ENCODE measurements at regions not wholly inside any gene's neighbourhood (a gene's known extent, or its start where the extent isn't known, plus 50 kb on each side); places are given as distances from the start of the nearest gene placed in this dataset.

DNA sequence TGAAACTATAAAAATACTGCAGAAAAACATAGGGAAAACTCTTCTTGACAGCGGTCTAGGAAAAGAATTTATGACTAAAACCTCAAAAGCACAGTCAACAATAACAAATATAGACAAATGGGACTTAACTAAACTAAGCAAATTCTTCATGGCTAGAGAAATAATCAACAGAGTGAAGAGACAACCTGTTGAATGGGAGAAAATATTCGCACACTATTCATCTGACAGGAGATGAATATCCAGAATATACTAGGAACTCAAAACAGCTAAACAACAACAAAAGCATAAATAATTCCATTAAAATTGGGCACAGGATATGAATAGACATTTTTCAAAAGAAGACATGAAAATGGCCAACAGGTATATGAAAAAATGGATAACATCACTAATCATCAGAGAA, 303.6 kb upstream of the PRR20A start:
- no peak for DNase-seq

GRCh38 chr13:56850852-56851251, 289.9 kb upstream of the PRR20A start:
- no peak for DNase-seq

DNA sequence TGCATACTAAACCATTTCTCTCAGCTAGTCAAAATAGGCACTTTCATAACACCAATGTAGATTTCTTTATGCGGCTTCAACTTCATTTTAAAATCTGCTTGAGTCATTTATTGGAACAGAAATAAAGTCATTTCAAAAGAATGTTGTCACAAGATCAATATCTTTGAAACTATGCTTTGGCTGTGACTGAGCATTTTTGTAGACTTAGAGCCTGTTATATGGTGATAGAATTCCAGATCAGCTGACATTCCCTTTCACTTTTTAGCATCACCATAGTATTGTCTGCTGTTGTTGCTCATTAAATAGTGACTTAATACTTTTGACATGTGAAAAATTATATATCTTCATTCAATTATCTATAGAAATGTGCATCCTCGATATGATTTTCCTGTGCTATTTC, 279.2 kb upstream of the PRR20A start:
- no peak for DNase-seq

DNA sequence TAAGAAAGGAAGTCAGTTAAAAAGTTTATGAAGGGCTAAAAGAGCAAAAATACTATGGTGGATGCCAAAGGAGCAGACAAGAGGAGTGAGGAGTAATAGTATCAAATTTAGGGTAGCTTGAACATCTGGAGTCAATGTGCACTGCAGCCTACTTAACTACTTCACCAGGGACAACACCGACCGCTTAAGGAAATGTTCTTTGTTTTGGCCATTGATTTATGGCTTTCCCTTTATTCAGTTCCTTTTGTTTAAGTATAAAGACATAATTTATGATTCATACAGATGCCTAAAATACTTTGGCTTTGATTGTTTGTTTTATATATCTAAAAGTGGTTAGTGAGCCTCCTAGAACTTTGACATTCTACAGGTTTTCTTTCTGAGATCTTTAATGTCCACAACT, 276.3 kb upstream of the PRR20A start:
- DNase-seq = no peak

- DNase-seq = no peak
Observed at GRCh38 chr13:56865416-56865815, 275.3 kb upstream of the PRR20A start.

DNA sequence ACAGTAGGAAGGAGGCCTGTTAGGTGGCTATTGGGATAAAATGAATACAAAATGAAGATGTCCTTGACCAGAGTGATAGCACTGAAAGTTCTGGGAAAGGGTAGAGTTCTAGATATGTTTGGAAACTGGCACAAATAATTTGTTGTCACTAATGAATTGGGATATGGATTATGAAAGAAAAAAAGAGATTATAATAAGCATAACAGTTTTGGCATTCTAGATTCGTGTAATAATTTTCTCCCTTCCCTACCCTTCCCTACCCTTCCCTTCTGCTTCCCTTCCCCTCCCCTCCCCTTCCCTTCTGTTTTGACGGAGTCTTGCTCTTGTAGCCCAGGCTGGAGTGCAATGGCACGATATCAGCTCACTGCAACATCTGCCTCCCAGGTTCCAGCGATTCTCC, 271.0 kb upstream of the PRR20A start:
- no peak for DNase-seq

DNA sequence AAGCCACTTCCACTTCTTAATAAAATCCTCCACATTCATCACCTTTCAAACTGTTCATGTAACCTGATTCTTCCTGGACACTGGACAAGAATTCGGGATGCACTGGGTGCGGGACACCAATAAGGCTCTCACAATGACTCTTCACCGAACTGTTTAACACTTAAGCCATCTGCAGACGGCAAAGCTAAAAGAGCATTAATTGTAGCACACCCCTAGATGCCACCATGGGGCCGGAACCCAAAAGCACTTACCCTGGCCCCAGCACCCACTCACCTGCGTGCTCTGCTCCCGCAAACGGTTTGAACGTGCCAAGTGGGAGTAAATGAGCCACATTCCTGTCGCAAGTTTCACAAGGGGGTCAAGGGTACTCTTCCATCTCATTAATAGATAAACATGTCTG, 254.3 kb upstream of the PRR20A start:
- DNase-seq = no peak

DNA sequence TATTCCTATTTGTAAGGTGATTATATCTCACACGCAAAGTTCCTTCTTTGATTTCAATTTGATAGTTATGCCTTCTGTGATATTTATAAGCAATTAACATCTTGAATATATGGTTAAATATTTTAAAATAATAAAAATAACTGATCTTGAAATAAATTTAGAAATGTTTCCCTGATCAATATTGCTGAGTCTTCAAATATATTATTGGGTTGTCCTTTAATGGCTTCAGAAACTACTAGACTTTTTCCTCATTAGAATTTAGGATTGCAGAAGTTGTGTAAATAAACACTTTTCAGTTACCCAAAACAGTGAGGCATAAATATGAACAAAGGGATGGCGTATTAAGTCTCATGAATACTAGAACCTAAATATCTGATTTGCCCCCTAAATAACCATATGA, 252.3 kb upstream of the PRR20A start:
- no peak for DNase-seq

DNA sequence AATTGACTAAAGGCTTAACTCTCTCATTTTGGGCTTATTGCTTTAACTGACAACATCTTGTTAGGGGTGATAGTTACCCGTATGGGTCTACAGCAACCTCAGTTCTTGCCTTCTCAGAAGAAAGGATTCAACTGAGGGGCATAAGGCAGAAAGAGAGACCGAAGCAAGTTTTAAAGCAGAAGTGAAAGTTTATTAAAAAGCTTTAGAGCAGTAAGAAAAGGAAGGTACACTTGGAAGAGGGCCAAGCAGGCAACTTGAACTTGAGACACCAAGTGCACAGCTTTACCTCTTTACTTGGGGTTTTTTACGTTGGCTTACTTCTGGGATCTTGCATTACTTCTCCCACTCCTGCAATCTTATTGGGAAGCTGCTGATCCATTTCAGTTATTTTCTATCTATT, 246.9 kb upstream of the PRR20A start:
- DNase-seq = no peak

GRCh38 chr13:56900549-56901279, 240.0 kb upstream of the PRR20A start:
- no peak for DNase-seq

- DNase-seq = no peak
Observed at GRCh38 chr13:56902276-56902675, 238.4 kb upstream of the PRR20A start.

DNA sequence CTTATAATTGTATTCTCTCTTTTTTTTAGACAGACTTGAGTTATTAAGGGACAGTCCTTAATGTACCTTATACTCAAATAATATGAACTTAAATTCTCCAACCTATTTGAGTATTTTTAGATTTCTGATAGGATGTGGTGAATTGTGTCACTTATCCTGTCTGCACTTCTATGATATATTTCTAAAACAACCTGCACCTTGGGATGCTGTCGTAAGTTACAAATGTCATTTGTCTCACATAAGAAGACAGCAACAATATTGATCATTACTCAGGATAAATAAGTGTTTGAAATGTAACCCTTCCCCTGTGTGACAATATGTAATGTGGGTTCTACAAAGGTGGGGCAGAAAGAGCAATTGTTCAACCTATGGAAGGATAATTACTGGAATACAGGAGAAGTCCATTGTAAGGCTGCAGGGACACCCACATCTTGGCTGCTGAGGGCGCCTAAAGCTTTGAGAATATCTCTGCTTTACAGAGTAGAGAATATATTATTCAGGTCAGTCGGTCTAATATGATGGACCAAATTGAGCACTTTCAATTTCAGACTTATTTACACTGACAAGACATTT, 236.9 kb upstream of the PRR20A start:
- no peak for DNase-seq

DNA sequence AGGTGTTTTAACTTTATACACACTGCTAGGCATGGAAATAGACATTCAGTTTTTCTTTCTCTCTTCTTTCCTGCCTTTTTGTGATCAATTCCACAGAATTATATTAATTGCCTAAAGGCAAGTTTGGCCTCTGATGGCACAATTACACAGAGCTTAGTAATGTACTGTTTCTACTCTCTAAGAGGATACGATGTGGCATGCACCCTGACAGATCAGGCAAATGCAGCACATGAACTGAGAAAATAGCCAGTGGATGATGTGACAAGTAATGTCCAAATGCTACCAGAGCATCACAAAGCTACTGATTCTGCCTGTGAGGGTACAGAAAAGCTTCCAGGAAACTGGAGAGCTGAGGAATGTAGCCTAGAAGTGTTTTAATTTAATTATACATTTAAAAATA, 233.8 kb upstream of the PRR20A start:
- no peak for DNase-seq

DNA sequence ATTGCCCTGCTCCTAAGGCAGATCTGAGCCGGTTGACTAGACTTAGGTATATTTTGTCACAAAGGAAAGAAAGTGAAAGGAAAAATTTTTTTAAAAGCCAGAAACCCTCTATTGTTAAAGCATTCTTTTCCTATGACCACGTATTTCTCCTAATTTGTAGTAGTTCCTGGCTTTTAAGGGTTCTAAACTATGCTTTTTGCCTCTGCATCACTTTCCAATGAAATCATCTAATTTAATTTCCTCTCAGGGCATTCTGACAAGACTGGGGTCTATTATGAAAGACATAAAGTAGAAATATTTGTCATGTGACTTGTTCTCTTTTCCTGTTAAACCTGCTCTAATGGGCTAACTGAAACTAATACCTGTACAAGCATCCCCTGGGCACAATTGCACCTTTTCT, 233.0 kb upstream of the PRR20A start:
- DNase-seq = no peak

DNA sequence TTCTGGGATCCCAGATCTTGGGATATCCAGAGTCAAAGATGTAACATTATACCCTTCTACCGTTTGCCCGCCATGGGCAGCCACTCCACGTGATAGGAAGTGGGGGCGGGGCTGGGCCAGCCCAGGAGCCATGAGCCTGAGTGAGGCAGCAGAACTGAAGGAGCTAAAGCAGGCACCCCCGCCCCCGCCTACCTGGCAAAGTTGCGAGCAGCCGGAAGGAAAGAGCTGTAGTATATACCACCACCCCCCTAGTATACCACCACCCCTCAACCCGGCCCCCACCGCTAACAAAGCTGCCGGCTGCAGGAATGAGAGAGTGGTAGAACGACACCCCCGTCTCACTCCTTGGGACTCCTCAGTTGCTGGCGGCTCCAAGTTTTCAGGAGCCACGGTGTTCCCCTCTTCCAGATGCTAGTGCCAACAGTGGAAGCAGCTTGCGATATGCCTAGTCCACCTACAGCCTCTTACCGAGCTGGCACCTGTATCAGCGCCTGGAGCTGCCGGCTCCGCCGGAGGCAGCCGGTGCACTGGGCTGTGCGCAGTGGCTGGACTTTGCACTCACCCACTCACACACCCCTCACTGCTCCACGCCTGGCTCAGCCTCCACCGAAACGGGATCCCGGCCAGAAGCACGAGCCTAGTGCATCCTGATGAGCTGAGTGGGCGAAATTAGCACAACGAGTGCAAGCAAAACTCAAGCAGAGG, 230.7 kb upstream of the PRR20A start:
- DNase-seq = no peak

DNA sequence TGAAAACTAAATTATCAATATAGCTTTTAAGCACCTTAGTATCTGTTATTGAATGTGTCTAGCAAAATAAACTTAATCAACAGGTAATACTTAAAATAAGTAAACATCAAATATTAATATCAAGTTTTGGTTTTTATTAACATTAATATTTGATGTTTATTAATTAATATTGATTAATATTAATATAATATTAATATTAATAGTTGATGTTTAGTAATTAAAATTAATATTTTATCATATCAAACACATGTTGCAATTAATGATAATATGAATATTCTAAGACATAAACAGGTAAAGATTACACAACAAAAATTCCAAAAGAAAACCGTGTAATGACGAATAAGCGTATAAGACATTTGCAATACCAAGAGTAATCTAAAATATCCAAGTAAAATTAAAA, 222.8 kb upstream of the PRR20A start:
- no peak for DNase-seq

GRCh38 chr13:56923626-56924140, 217.0 kb upstream of the PRR20A start:
- DNase-seq = peak; percentile 34

DNA sequence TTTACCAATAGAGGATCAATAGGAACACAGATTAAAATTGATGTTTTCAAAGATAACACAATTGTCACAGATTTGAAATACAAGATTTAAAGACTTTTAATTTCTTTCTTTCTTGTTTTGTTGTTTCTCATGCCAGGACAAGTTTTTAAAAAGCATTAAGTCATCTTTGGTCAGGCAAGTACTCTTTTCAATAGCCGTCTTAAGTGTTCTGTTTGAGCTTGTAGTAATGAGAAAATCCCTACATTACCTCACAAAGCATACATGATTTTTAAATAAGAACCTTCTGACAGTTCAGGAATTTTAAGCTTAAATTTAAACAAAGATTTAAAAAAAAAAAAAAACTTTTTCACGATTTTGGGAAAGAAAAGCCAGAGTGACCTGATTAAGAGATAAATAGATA, 216.3 kb upstream of the PRR20A start:
- no peak for DNase-seq

DNA sequence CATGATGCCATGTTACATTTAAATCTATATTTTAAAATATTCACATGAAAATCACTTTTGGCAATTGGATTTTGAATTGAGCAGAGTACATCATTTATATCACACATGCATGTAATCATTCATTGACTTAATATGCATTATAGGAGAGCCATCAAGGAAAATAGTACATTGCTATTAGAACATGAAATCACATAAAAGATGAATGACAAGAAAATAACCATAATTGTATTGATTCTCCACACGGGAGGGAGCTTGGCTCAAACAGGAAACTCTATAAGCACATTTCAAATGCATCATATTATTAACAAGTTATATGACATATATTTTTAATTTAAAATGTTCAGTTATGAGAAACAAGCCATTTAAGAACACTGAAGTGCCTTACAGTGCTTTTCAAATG, 208.6 kb upstream of the PRR20A start:
- DNase-seq = no peak

DNA sequence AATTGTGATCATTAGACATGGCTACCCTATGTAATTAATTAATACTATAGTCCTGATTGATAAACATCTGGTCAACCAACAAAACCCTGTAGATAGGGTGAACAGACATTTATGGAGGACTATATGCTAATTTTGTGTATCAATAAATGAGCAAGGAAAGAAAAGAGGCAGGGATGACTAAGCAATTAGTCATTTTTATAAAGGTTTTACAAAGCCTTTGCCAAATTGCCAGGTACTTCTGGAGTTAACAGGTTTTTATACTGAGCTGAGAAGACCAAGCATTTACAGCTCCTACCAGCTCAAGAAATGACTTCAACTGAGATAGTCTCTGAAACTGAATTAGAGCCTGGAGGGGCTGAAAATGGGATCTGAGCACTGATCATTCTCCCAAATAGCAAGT, 186.8 kb upstream of the PRR20A start:
- no peak for DNase-seq

- no peak for DNase-seq
Observed at GRCh38 chr13:56975647-56976046, 165.1 kb upstream of the PRR20A start.

DNA sequence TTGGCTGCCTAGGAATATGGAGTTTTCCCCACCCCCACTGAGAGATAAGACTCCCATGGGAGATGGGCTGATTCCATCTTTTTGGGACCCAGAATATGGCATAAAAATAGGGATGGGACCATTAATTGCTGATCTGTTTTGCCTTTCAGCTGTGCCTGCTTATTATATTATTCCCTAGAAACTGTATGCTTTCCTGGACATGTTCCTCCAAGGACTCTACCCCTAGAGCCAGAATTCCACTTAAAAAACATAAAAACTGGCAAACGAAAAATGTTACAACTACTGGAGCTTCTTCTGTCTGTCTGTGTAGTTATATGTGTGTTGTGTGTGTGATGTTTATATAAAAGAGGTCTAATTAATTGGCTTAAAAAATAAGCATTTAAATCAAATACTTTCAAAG, 159.9 kb upstream of the PRR20A start:
- no peak for DNase-seq

- DNase-seq = no peak
Observed at GRCh38 chr13:56986121-56986520, 154.6 kb upstream of the PRR20A start.

GRCh38 chr13:56988543-56988942, 152.2 kb upstream of the PRR20A start:
- DNase-seq = no peak
